Mesothelial cell of epicardium (in vitro differentiated cells): ENCODE measurements at regions not wholly inside any gene's neighbourhood (a gene's known extent, or its start where the extent isn't known, plus 50 kb on each side); places are given as distances from the start of the nearest gene placed in this dataset. TPM values are rescaled to one million over a fixed set of nuclear protein-coding genes. Genes with fewer than 3 reads are reported as not detected.

Source experiments
- microRNA-seq: library from miRNA; unstranded; fragments of <30 nt; microRNA quantifications from one replicate; pipeline ENCODE4 v1.2.0, GENCODE V29; 2021; ENCODE audit warnings: inconsistent platforms, mixed read lengths

Small RNA genes in the stretch of these regions (microRNA-seq; reads per million reads assigned to microRNA genes)
- gene MIR6760 = not detected
